SK-N-SH treated with all-trans-retinoic acid at 6 μM for 48 hours (cell line): ENCODE measurements at regions not wholly inside any gene's neighbourhood (a gene's known extent, or its start where the extent isn't known, plus 50 kb on each side); places are given as distances from the start of the nearest gene placed in this dataset.
"Not testable (repeated sequence)": the region's sequence is repeated elsewhere in the genome, so short reads cannot be mapped to it uniquely, and the experiment has no call there.

Source experiments
- ATAC-seq: fragments of 200-7000 bp; cut with Tn5 transposase; 3 replicates; pipeline ENCODE4 v1.9.1; 2020; ENCODE audit warnings: mild to moderate bottlenecking, moderate library complexity
- ARNTL ChIP-seq: fragments of 450-650 bp; formaldehyde crosslinking; IDR thresholded peaks from 2 replicates; pipeline ENCODE4 v1.5.0; 2020; ENCODE audit warnings: low read depth, mild to moderate bottlenecking, moderate library complexity, borderline replicate concordance
- BACH2 ChIP-seq: fragments of 250-450 bp; sonication (Bioruptor Pico); IDR thresholded peaks from 2 replicates; pipeline ENCODE4 v1.9.0; 2021; ENCODE audit warnings: mild to moderate bottlenecking, borderline replicate concordance
- CSDC2 ChIP-seq: fragments of 250-450 bp; sonication (Bioruptor Pico); IDR thresholded peaks from 2 replicates; pipeline ENCODE4 v1.5.0; 2020; ENCODE audit warnings: mild to moderate bottlenecking, moderate library complexity
- ESRRG ChIP-seq: fragments of 250-450 bp; sonication (Bioruptor Pico); IDR thresholded peaks from 2 replicates; pipeline ENCODE4 v1.6.1; 2021; ENCODE audit warnings: mild to moderate bottlenecking
- ISL1 ChIP-seq: fragments of 250-450 bp; sonication (Bioruptor Pico); IDR thresholded peaks from 2 replicates; pipeline ENCODE4 v2.1.2; 2022; ENCODE audit warnings: mild to moderate bottlenecking, moderate library complexity
- OSR1 ChIP-seq: fragments of 250-450 bp; sonication (Bioruptor Pico); IDR thresholded peaks from 2 replicates; pipeline ENCODE4 v1.8.0; 2022; ENCODE audit warnings: moderate library complexity, mild to moderate bottlenecking, inconsistent platforms
- PPARA ChIP-seq: fragments of 250-450 bp; sonication (Bioruptor Pico); IDR thresholded peaks from 2 replicates; pipeline ENCODE4 v1.5.0; 2020; ENCODE audit warnings: mild to moderate bottlenecking, borderline replicate concordance
- RARB ChIP-seq: fragments of 250-450 bp; sonication (Bioruptor Pico); IDR thresholded peaks from 2 replicates; pipeline ENCODE4 v1.8.0; 2021; ENCODE audit warnings: mild to moderate bottlenecking, moderate library complexity
- SNAI2 ChIP-seq: fragments of 250-450 bp; sonication (Bioruptor Pico); IDR thresholded peaks from 2 replicates; pipeline ENCODE4 v1.5.0; 2020; ENCODE audit warnings: mild to moderate bottlenecking, moderate library complexity
- TCF4 ChIP-seq: fragments of 250-450 bp; sonication (Bioruptor Pico); IDR thresholded peaks from 2 replicates; pipeline ENCODE4 v1.8.0; 2021; ENCODE audit warnings: mild to moderate bottlenecking, moderate library complexity, borderline replicate concordance
- TOX ChIP-seq: fragments of 250-450 bp; sonication (Bioruptor Pico); IDR thresholded peaks from 2 replicates; pipeline ENCODE4 v1.8.0; 2021; ENCODE audit warnings: mild to moderate bottlenecking, moderate library complexity, borderline replicate concordance
- ZC3H10 ChIP-seq: fragments of 250-450 bp; sonication (Bioruptor Pico); IDR thresholded peaks from 2 replicates; pipeline ENCODE4 v1.5.1; 2021; ENCODE audit warnings: mild to moderate bottlenecking, moderate library complexity
- ZFP3 ChIP-seq: fragments of 250-450 bp; sonication (Bioruptor Pico); IDR thresholded peaks from 2 replicates; pipeline ENCODE4 v1.5.0; 2020; ENCODE audit warnings: mild to moderate bottlenecking, moderate library complexity
- ZFP30 ChIP-seq: fragments of 450-650 bp; formaldehyde crosslinking; IDR thresholded peaks from 2 replicates; pipeline ENCODE4 v1.5.0; 2022; ENCODE audit warnings: mild to moderate bottlenecking, moderate library complexity
- ZNF565 ChIP-seq: fragments of 450-650 bp; formaldehyde crosslinking; conservative IDR thresholded peaks from 2 replicates; pipeline ENCODE4 v1.5.0; 2020; ENCODE audit warnings: low read depth, mild to moderate bottlenecking, moderate library complexity
- ZNF70 ChIP-seq: fragments of 450-650 bp; formaldehyde crosslinking; IDR thresholded peaks from 2 replicates; pipeline ENCODE4 v1.5.0; 2020; ENCODE audit warnings: mild to moderate bottlenecking, moderate library complexity
- ZNF8 ChIP-seq: fragments of 450-650 bp; formaldehyde crosslinking; IDR thresholded peaks from 2 replicates; pipeline ENCODE4 v1.5.0; 2020; ENCODE audit warnings: mild to moderate bottlenecking, moderate library complexity
- TF ChIP-seq, protein P1 (sequence below): fragments of 250-450 bp; sonication (Bioruptor Pico); IDR thresholded peaks from 2 replicates; pipeline ENCODE4 v1.5.0; 2020; ENCODE audit warnings: mild to moderate bottlenecking, moderate library complexity
- TF ChIP-seq, protein P2 (sequence below): fragments of 250-450 bp; sonication (Bioruptor Pico); IDR thresholded peaks from 2 replicates; pipeline ENCODE4 v1.8.0; 2020; ENCODE audit warnings: mild to moderate bottlenecking, moderate library complexity, borderline replicate concordance
- TF ChIP-seq, protein P3 (sequence below): fragments of 250-450 bp; sonication (Bioruptor Pico); IDR thresholded peaks from 2 replicates; pipeline ENCODE4 v1.8.0; 2021; ENCODE audit warnings: low read depth, mild to moderate bottlenecking, moderate library complexity, borderline replicate concordance
- TF ChIP-seq, protein P4 (sequence below): fragments of 250-450 bp; sonication (Bioruptor Pico); IDR thresholded peaks from 2 replicates; pipeline ENCODE4 v1.5.1; 2020; ENCODE audit warnings: low read depth, mild to moderate bottlenecking, moderate library complexity

DNA sequence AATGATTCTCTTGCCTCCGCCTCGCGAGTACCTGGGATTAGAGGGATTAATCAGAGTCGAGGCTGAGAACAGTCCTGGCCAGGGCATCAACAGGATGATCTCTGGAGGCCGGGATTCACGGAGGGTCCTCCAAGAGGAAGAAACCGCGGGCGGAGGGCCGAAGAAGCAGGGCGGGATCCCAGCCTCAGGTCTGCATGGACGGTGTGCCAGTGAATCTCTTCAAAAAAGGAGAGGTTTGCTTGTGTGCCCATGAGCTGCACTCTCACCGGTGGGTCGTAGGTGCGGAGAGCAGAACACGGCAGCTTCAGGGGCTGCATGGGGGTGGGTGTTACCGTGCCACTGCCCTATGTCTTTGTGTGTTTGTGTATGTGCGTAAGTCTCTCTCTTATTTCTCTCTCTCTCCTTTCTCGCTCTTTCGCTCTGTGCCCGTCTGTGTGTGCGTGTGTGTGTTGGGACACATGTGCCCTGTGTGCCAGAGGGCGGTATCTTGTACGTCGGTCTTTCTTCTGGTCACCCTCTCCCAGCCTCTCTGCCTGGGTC, 768.2 kb upstream of the ALG10B start:
- ATAC-seq: no peak
- TF ChIP-seq OSR1 (CRISPR knock-in tag) (no peak), TCF4 (no peak), ISL1 (CRISPR knock-in tag) (no peak), ARNTL (CRISPR knock-in tag) (no peak), ZC3H10 (CRISPR knock-in tag) (no peak), ESRRG (no peak), PPARA (CRISPR knock-in tag) (no peak), ZNF565 (no peak), BACH2 (CRISPR knock-in tag) (no peak), ZFP30 (CRISPR knock-in tag) (no peak), RARB (CRISPR knock-in tag) (no peak), TOX (CRISPR knock-in tag) (no peak), ZFP3 (CRISPR knock-in tag) (no peak), ZNF70 (no peak), ZNF8 (CRISPR knock-in tag) (no peak), SNAI2 (no peak)
- TF ChIP-seq, protein P1, sequence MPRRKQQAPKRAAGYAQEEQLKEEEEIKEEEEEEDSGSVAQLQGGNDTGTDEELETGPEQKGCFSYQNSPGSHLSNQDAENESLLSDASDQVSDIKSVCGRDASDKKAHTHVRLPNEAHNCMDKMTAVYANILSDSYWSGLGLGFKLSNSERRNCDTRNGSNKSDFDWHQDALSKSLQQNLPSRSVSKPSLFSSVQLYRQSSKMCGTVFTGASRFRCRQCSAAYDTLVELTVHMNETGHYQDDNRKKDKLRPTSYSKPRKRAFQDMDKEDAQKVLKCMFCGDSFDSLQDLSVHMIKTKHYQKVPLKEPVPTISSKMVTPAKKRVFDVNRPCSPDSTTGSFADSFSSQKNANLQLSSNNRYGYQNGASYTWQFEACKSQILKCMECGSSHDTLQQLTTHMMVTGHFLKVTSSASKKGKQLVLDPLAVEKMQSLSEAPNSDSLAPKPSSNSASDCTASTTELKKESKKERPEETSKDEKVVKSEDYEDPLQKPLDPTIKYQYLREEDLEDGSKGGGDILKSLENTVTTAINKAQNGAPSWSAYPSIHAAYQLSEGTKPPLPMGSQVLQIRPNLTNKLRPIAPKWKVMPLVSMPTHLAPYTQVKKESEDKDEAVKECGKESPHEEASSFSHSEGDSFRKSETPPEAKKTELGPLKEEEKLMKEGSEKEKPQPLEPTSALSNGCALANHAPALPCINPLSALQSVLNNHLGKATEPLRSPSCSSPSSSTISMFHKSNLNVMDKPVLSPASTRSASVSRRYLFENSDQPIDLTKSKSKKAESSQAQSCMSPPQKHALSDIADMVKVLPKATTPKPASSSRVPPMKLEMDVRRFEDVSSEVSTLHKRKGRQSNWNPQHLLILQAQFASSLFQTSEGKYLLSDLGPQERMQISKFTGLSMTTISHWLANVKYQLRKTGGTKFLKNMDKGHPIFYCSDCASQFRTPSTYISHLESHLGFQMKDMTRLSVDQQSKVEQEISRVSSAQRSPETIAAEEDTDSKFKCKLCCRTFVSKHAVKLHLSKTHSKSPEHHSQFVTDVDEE (CRISPR knock-in tag): no peak
- TF ChIP-seq, protein P2, sequence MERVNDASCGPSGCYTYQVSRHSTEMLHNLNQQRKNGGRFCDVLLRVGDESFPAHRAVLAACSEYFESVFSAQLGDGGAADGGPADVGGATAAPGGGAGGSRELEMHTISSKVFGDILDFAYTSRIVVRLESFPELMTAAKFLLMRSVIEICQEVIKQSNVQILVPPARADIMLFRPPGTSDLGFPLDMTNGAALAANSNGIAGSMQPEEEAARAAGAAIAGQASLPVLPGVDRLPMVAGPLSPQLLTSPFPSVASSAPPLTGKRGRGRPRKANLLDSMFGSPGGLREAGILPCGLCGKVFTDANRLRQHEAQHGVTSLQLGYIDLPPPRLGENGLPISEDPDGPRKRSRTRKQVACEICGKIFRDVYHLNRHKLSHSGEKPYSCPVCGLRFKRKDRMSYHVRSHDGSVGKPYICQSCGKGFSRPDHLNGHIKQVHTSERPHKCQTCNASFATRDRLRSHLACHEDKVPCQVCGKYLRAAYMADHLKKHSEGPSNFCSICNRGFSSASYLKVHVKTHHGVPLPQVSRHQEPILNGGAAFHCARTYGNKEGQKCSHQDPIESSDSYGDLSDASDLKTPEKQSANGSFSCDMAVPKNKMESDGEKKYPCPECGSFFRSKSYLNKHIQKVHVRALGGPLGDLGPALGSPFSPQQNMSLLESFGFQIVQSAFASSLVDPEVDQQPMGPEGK: no peak
- TF ChIP-seq, protein P3, sequence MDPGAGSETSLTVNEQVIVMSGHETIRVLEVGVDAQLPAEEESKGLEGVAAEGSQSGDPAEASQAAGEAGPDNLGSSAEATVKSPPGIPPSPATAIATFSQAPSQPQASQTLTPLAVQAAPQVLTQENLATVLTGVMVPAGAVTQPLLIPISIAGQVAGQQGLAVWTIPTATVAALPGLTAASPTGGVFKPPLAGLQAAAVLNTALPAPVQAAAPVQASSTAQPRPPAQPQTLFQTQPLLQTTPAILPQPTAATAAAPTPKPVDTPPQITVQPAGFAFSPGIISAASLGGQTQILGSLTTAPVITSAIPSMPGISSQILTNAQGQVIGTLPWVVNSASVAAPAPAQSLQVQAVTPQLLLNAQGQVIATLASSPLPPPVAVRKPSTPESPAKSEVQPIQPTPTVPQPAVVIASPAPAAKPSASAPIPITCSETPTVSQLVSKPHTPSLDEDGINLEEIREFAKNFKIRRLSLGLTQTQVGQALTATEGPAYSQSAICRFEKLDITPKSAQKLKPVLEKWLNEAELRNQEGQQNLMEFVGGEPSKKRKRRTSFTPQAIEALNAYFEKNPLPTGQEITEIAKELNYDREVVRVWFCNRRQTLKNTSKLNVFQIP (CRISPR knock-in tag): no peak

DNA sequence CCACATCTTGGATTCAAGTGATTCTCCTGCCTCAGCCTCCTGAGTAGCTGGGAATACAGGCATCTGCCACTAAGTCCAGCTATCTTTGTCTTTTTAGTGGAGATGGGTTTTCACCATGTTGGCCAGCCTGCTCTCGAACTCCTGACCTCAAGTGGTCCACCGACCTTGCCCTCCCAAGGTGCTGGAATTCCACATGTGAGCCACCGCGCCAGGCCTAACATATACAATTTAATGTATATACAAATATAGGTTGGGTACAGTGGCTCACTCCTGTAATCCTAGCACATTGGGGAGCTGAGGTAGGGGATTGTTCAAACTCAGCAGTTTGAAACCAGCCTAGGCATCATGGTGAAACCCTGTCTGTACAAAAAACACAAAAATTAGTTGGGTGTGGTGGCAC, 759.6 kb upstream of the ALG10B start:
- ATAC-seq: not testable (repeated sequence)

DNA sequence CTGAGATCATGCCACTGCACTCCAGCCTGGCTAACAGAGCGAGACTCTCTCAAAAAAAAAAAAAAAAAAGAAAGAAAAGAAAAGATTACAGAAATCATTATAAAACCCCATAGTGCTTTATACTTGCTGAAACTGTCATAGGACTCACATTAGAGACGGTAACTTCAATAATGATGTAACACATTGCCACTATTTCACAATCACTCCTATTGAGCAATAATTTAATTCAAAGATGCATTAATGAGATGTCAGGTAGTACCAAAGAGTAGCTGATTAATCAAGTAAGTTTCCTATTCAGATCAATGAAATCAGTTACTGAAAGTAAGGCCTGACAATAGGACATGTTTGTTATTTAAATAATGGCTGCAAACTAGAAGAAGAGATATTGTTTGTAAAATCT, 751.5 kb upstream of the ALG10B start:
- ATAC-seq: no peak
- no peak for TF ChIP-seq TOX (CRISPR knock-in tag)
- no peak for TF ChIP-seq RARB (CRISPR knock-in tag)
- no peak for TF ChIP-seq ZNF70
- no peak for TF ChIP-seq ARNTL (CRISPR knock-in tag)
- TF ChIP-seq ZFP3 (CRISPR knock-in tag): no peak
- no peak for TF ChIP-seq PPARA (CRISPR knock-in tag)
- TF ChIP-seq ISL1 (CRISPR knock-in tag): no peak
- no peak for TF ChIP-seq TCF4
- no peak for TF ChIP-seq ZNF565
- no peak for TF ChIP-seq CSDC2 (CRISPR knock-in tag)
- TF ChIP-seq, protein P4, sequence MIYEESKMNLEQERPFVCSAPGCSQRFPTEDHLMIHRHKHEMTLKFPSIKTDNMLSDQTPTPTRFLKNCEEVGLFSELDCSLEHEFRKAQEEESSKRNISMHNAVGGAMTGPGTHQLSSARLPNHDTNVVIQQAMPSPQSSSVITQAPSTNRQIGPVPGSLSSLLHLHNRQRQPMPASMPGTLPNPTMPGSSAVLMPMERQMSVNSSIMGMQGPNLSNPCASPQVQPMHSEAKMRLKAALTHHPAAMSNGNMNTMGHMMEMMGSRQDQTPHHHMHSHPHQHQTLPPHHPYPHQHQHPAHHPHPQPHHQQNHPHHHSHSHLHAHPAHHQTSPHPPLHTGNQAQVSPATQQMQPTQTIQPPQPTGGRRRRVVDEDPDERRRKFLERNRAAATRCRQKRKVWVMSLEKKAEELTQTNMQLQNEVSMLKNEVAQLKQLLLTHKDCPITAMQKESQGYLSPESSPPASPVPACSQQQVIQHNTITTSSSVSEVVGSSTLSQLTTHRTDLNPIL: no peak
- TF ChIP-seq ESRRG: no peak

DNA sequence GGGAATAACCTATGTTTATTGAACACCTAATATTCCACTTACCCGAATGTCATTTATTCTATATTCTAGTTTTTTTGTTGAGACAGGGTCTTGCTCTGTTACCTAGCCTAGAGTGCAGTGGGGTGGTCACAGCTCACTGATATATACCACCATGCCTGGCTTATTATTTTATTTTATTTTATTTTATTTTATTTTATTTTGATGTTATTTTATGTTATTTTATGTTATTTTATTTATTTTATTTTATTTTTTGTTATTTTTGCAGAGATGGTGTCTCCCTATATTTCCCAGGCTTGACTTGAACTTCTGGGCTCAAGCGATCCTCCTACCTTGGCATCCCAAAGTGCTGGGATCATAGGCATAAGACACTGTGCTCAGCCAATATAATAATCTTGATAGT, 746.0 kb upstream of the ALG10B start:
- ATAC-seq: not testable (repeated sequence)
